PC-9 (cell line): ENCODE measurements at regions not wholly inside any gene's neighbourhood (a gene's known extent, or its start where the extent isn't known, plus 50 kb on each side); places are given as distances from the start of the nearest gene placed in this dataset.

ENCODE experiments used
- BruUV-seq: library from RNA; stranded (reverse); fragments of 400-500 nt; replicated peaks from 2 replicates; lab custom pipeline; 2021; lab: Mats Ljungman, UMichigan
- CTCF ChIA-PET: fragments of 300-600 bp; sonication (Branson Sonifier 250); formaldehyde crosslinking; loops from one replicate; lab custom pipeline; 2022; ENCODE audit warnings: antibody characterized with exemption; lab: Charles Lee
- POLR2A ChIA-PET: fragments of 300-600 bp; sonication (Branson Sonifier 250); formaldehyde crosslinking; loops from one replicate; lab custom pipeline; 2022; ENCODE audit warnings: antibody characterized with exemption; ENCODE audit not compliant: unreplicated experiment; lab: Charles Lee
- DNase-seq, 2 experiments: peaks; one replicate each; pipeline versions ENCODE4 v3.0.0 to v3.0.0-alpha.2; 2015 to 2022; ENCODE audit warnings: mixed read lengths in 1 of 2
- H2AFZ ChIP-seq: fragments of 200-600 bp; sonication (generic); 2 replicates; pipeline ENCODE4 v1.8.1; 2017; ENCODE audit warnings: antibody characterized with exemption
- H3F3A ChIP-seq: fragments of 200-600 bp; sonication (generic); 2 replicates; pipeline ENCODE4 v1.8.1; 2017; ENCODE audit warnings: antibody characterized with exemption, mild to moderate bottlenecking, low read depth; ENCODE audit not compliant: insufficient read depth
- H3K27ac ChIP-seq: fragments of 200-600 bp; sonication (generic); 2 replicates; pipeline ENCODE4 v1.6.1; 2016; ENCODE audit warnings: mixed run types
- H3K27me3 ChIP-seq: fragments of 200-600 bp; sonication (generic); 2 replicates; pipeline ENCODE4 v1.6.1; 2016; ENCODE audit warnings: low read depth, mixed run types; ENCODE audit not compliant: insufficient read depth
- H3K36me3 ChIP-seq: fragments of 200-600 bp; sonication (generic); 2 replicates; pipeline ENCODE4 v1.6.1; 2016; ENCODE audit warnings: low read depth, mixed run types
- H3K4me1 ChIP-seq: fragments of 200-600 bp; sonication (generic); replicated peaks from 2 replicates; pipeline ENCODE4 v1.6.1; 2016; ENCODE audit warnings: mixed run types; ENCODE audit not compliant: insufficient read depth
- H3K4me2 ChIP-seq: fragments of 200-600 bp; sonication (generic); 2 replicates; pipeline ENCODE4 v1.6.1; 2017; ENCODE audit warnings: mixed run types
- H3K4me3 ChIP-seq: fragments of 200-600 bp; sonication (generic); 2 replicates; pipeline ENCODE4 v1.6.1; 2016; ENCODE audit warnings: mixed run types
- H3K79me2 ChIP-seq: fragments of 200-600 bp; sonication (generic); 2 replicates; pipeline ENCODE4 v1.6.1; 2017; ENCODE audit warnings: low read depth, mixed run types
- H3K9me2 ChIP-seq: fragments of 200-600 bp; sonication (generic); 2 replicates; pipeline ENCODE4 v1.8.1; 2017; ENCODE audit warnings: mild to moderate bottlenecking; ENCODE audit not compliant: insufficient read depth
- H3K9me3 ChIP-seq: fragments of 200-600 bp; sonication (generic); 2 replicates; pipeline ENCODE4 v1.8.1; 2016; ENCODE audit warnings: low read depth; ENCODE audit not compliant: insufficient read depth
- H4K20me1 ChIP-seq: fragments of 200-600 bp; sonication (generic); 2 replicates; pipeline ENCODE4 v1.8.1; 2017; ENCODE audit not compliant: insufficient read depth
- CTCF ChIP-seq: fragments of 200-600 bp; sonication (generic); conservative IDR thresholded peaks from 2 replicates; pipeline ENCODE4 v1.6.1; 2017; ENCODE audit warnings: mixed run types, antibody characterized with exemption, mild to moderate bottlenecking, moderate library complexity
- EZH2 ChIP-seq: fragments of 200-600 bp; sonication (generic); IDR thresholded peaks from 2 replicates; pipeline ENCODE4 v1.8.0; 2017; ENCODE audit warnings: antibody characterized with exemption, low read depth
- intact Hi-C: fragments of 100-400 bp; cut with micrococcal nuclease; formaldehyde crosslinking; loops from one replicate; pipeline ENCODE4 v1.10.0; 2022; ENCODE audit not compliant: unreplicated experiment

- Histone ChIP-seq H3F3A (no peaks in the 10 kb centered on the region), H3K4me3 (no peak overlapping the region), H3K4me1 (no peaks in the 10 kb centered on the region), H3K9me2 (no peaks in the 10 kb centered on the region; the same call in 1 of the 2 replicates), H4K20me1 (no peaks in the 10 kb centered on the region), H3K4me2 (no peak overlapping the region), H3K36me3 (no peaks in the 10 kb centered on the region), H3K27ac (no peak overlapping the region), H2AFZ (no peak overlapping the region), H3K79me2 (no peaks in the 10 kb centered on the region), H3K9me3 (no peaks in the 10 kb centered on the region), H3K27me3 (no peaks in the 10 kb centered on the region)
- CTCF ChIA-PET = no interaction called here
- DNase-seq = no peak
- POLR2A ChIA-PET = interaction anchor here (0.7 kb wide), 1 partner anchor 402 kb away, joined by 10 read pairs; no protein-coding TSS in a partner anchor
- intact Hi-C loops = no loop called here
- BruUV-seq = no TSS peak
- no peak for TF ChIP-seq EZH2
- TF ChIP-seq CTCF = no peak
Measured at GRCh38 chr4:44804301-44804700, 77.9 kb upstream of the GNPDA2 start.

- no TSS peak for BruUV-seq
- H3K27me3 ChIP-seq = no peaks in the 10 kb centered on the region
- H3K4me3 ChIP-seq = no peak overlapping the region
- H3K9me2 ChIP-seq = no peaks in the 10 kb centered on the region; the same call in 1 of the 2 replicates
- ChIA-PET CTCF (no interaction called here), POLR2A (no interaction called here)
- no peak overlapping the region for H3K27ac ChIP-seq
- no peaks in the 10 kb centered on the region for H3K4me1 ChIP-seq
- H4K20me1 ChIP-seq = no peaks in the 10 kb centered on the region
- H3K79me2 ChIP-seq = no peaks in the 10 kb centered on the region
- H3K36me3 ChIP-seq = no peaks in the 10 kb centered on the region
- no peaks in the 10 kb centered on the region for H3F3A ChIP-seq
- intact Hi-C loops = no loop called here
- DNase-seq = no peak
- H2AFZ ChIP-seq = no peak overlapping the region
- H3K4me2 ChIP-seq = no peak overlapping the region
- no peak for TF ChIP-seq EZH2
- no peak for TF ChIP-seq CTCF
- no peaks in the 10 kb centered on the region for H3K9me3 ChIP-seq
Measured at GRCh38 chr4:44801384-44801783, 75.0 kb upstream of the GNPDA2 start.

GRCh38 chr4:44791831-44792230 lies 65.5 kb upstream of the GNPDA2 start:
- no peaks in the 10 kb centered on the region for H3K9me3 ChIP-seq
- DNase-seq = no peak
- H3K27me3 ChIP-seq = no peaks in the 10 kb centered on the region
- H3K9me2 ChIP-seq = no peaks in the 10 kb centered on the region
- no peak overlapping the region for H3K27ac ChIP-seq
- ChIA-PET CTCF (no interaction called here), POLR2A (no interaction called here)
- no peaks in the 10 kb centered on the region for H4K20me1 ChIP-seq
- H3F3A ChIP-seq = no peaks in the 10 kb centered on the region
- intact Hi-C loops = no loop called here
- H3K4me1 ChIP-seq = no peaks in the 10 kb centered on the region
- no peaks in the 10 kb centered on the region for H3K79me2 ChIP-seq
- no peaks in the 10 kb centered on the region for H3K36me3 ChIP-seq
- no TSS peak for BruUV-seq
- no peak for TF ChIP-seq CTCF
- TF ChIP-seq EZH2 = no peak
- H2AFZ ChIP-seq = no peak overlapping the region
- no peak overlapping the region for H3K4me2 ChIP-seq
- no peak overlapping the region for H3K4me3 ChIP-seq
